Dermis blood vessel endothelial cell (primary cell): ENCODE measurements at regions not wholly inside any gene's neighbourhood (a gene's known extent, or its start where the extent isn't known, plus 50 kb on each side); places are given as distances from the start of the nearest gene placed in this dataset.
A peak's percentile ranks its signal among the peaks of the same experiment; 100 is the strongest.

Experiments used
- DNase-seq: peaks from one replicate; pipeline ENCODE4 v3.0.0; 2010

GRCh38 chrX:40177489-40177888, 79.7 kb upstream of the BCOR start:
- no peak for DNase-seq

- DNase-seq: peak; percentile 52
Observed at GRCh38 chrX:40177117-40177430, 79.3 kb upstream of the BCOR start.

GRCh38 chrX:40176351-40177116, 78.8 kb upstream of the BCOR start:
- peak; percentile 47 for DNase-seq

- peak; percentile 52 for DNase-seq
Observed at GRCh38 chrX:40175511-40176350, 78.0 kb upstream of the BCOR start.

- DNase-seq: peak; percentile 69
Observed at GRCh38 chrX:40174854-40175510, 77.2 kb upstream of the BCOR start.

- peak; percentile 50 for DNase-seq
Observed at GRCh38 chrX:40174001-40174853, 76.5 kb upstream of the BCOR start.

- no peak for DNase-seq
Observed at GRCh38 chrX:40173143-40174000, 75.6 kb upstream of the BCOR start.

GRCh38 chrX:40172401-40173142, 74.8 kb upstream of the BCOR start:
- DNase-seq: peak; percentile 68

GRCh38 chrX:40171513-40172400, 74.0 kb upstream of the BCOR start:
- peak; percentile 52 for DNase-seq

GRCh38 chrX:40170830-40171512, 73.2 kb upstream of the BCOR start:
- no peak for DNase-seq

GRCh38 chrX:40169193-40170101, 71.7 kb upstream of the BCOR start:
- peak; percentile 82 for DNase-seq

- DNase-seq: no peak
Observed at GRCh38 chrX:40168480-40169011, 70.8 kb upstream of the BCOR start.

GRCh38 chrX:40167850-40168479, 70.2 kb upstream of the BCOR start:
- no peak for DNase-seq

- no peak for DNase-seq
Observed at GRCh38 chrX:40167233-40167849, 69.6 kb upstream of the BCOR start.

- DNase-seq: no peak
Observed at GRCh38 chrX:40166582-40166981, 68.8 kb upstream of the BCOR start.

GRCh38 chrX:40165861-40166260, 68.1 kb upstream of the BCOR start:
- no peak for DNase-seq

GRCh38 chrX:40165206-40165605, 67.4 kb upstream of the BCOR start:
- DNase-seq: no peak
